H9 (cell line): ENCODE measurements at regions not wholly inside any gene's neighbourhood (a gene's known extent, or its start where the extent isn't known, plus 50 kb on each side); places are given as distances from the start of the nearest gene placed in this dataset.

Experiments
- DNase-seq: peaks from one replicate; pipeline ENCODE4 v3.0.0-alpha.2; 2017
- H2AFZ ChIP-seq: one replicate; pipeline ENCODE4 v1.6.1; 2013; ENCODE audit warnings: mild to moderate bottlenecking, low read length, control low read depth, moderate library complexity
- H2AK5ac ChIP-seq: 2 replicates; pipeline ENCODE4 v1.6.1; 2013; ENCODE audit warnings: low read length, control low read depth, mixed read lengths; ENCODE audit not compliant: insufficient read length
- H2BK120ac ChIP-seq: one replicate; pipeline ENCODE4 v1.6.1; 2013; ENCODE audit warnings: low read depth, mild to moderate bottlenecking, low read length, control low read depth, inconsistent platforms; ENCODE audit not compliant: poor library complexity, severe bottlenecking
- H2BK12ac ChIP-seq: 2 replicates; pipeline ENCODE4 v1.6.1; 2013; ENCODE audit warnings: low read length, control low read depth, mixed read lengths, low read depth; ENCODE audit not compliant: insufficient read length
- H2BK15ac ChIP-seq: 2 replicates; pipeline ENCODE4 v1.6.1; 2013; ENCODE audit warnings: low read depth, low read length, control low read depth
- H2BK20ac ChIP-seq: one replicate; pipeline ENCODE4 v1.6.1; 2013; ENCODE audit warnings: low read depth, mild to moderate bottlenecking, low read length, control low read depth, inconsistent platforms; ENCODE audit not compliant: poor library complexity, severe bottlenecking
- H2BK5ac ChIP-seq: 2 replicates; pipeline ENCODE4 v1.6.1; 2013; ENCODE audit warnings: low read length, control low read depth, mixed read lengths; ENCODE audit not compliant: insufficient read length
- H3K14ac ChIP-seq: 2 replicates; pipeline ENCODE4 v1.6.1; 2013; ENCODE audit warnings: low read length, control low read depth; ENCODE audit not compliant: insufficient read depth
- H3K18ac ChIP-seq: 2 replicates; pipeline ENCODE4 v1.6.1; 2013; ENCODE audit warnings: low read depth, mild to moderate bottlenecking, mixed read lengths, low read length, control low read depth; ENCODE audit not compliant: insufficient read length
- H3K23ac ChIP-seq: 2 replicates; pipeline ENCODE4 v1.6.1; 2013; ENCODE audit warnings: low read length, control low read depth, mixed read lengths, low read depth; ENCODE audit not compliant: insufficient read length
- H3K23me2 ChIP-seq: 2 replicates; pipeline ENCODE4 v1.6.1; 2013; ENCODE audit warnings: low read depth, mild to moderate bottlenecking, mixed read lengths, low read length, control low read depth; ENCODE audit not compliant: insufficient read length, poor library complexity, severe bottlenecking
- H3K27ac ChIP-seq: 2 replicates; pipeline ENCODE4 v1.5.1; 2013; ENCODE audit warnings: low read length, control low read depth, mixed read lengths, low read depth; ENCODE audit not compliant: insufficient read length
- H3K27me3 ChIP-seq: 2 replicates; pipeline ENCODE4 v1.6.1; 2013; ENCODE audit warnings: low read length, control low read depth, inconsistent platforms; ENCODE audit not compliant: insufficient read depth
- H3K4ac ChIP-seq: 2 replicates; pipeline ENCODE4 v1.6.1; 2013; ENCODE audit warnings: low read depth, mild to moderate bottlenecking, control low read depth, inconsistent platforms, low read length, moderate library complexity
- H3K4me1 ChIP-seq: 2 replicates; pipeline ENCODE4 v1.6.1; 2013; ENCODE audit warnings: low read length, control low read depth, inconsistent platforms; ENCODE audit not compliant: insufficient read depth
- H3K4me2 ChIP-seq: 2 replicates; pipeline ENCODE4 v1.6.1; 2013; ENCODE audit warnings: low read length, control low read depth, mixed read lengths; ENCODE audit not compliant: insufficient read length, insufficient read depth
- H3K56ac ChIP-seq: 2 replicates; pipeline ENCODE4 v1.6.1; 2013; ENCODE audit warnings: low read depth, mild to moderate bottlenecking, mixed read lengths, low read length, control low read depth; ENCODE audit not compliant: insufficient read length
- H3K79me1 ChIP-seq: 2 replicates; pipeline ENCODE4 v1.6.1; 2013; ENCODE audit warnings: low read depth, mild to moderate bottlenecking, moderate library complexity, low read length, control low read depth, inconsistent platforms; ENCODE audit not compliant: insufficient read depth, poor library complexity, severe bottlenecking
- H3K79me2 ChIP-seq: 2 replicates; pipeline ENCODE4 v1.6.1; 2013; ENCODE audit warnings: low read length, control low read depth, inconsistent platforms; ENCODE audit not compliant: insufficient read depth
- H3K9ac ChIP-seq: 2 replicates; pipeline ENCODE4 v1.6.1; 2013; ENCODE audit warnings: low read length, control low read depth, mixed read lengths; ENCODE audit not compliant: insufficient read length; ENCODE audit errors: extremely low read depth
- H3K9me3 ChIP-seq: one replicate; pipeline ENCODE4 v1.6.1; 2013; ENCODE audit warnings: low read depth, low read length, inconsistent platforms; ENCODE audit not compliant: control insufficient read depth
- H3T11ph ChIP-seq: one replicate; pipeline ENCODE4 v1.6.1; 2013; ENCODE audit warnings: mild to moderate bottlenecking, low read length, control low read depth, inconsistent platforms
- H4K20me1 ChIP-seq: one replicate; pipeline ENCODE4 v1.6.1; 2013; ENCODE audit not compliant: control insufficient read depth, insufficient read length, insufficient read depth
- H4K5ac ChIP-seq: 2 replicates; pipeline ENCODE4 v1.6.1; 2013; ENCODE audit warnings: low read depth, mild to moderate bottlenecking, mixed read lengths, low read length, control low read depth; ENCODE audit not compliant: insufficient read length
- H4K8ac ChIP-seq: replicated peaks from 2 replicates; pipeline ENCODE4 v1.6.1; 2013; ENCODE audit warnings: low read length, control low read depth, mixed read lengths, low read depth; ENCODE audit not compliant: insufficient read length
- H4K91ac ChIP-seq: 2 replicates; pipeline ENCODE4 v1.6.1; 2013; ENCODE audit warnings: low read depth, mild to moderate bottlenecking, moderate library complexity, mixed read lengths, low read length, control low read depth; ENCODE audit not compliant: insufficient read length
- H3K27ac Mint-ChIP-seq, 3 experiments: 2 replicates in 2 of 3; 3 replicates in 1 of 3; pipeline ENCODE4 v1.8.0; 2020 to 2021; ENCODE audit warnings: mixed read lengths in 3 of 3, mild to moderate bottlenecking in 1 of 3, moderate library complexity in 1 of 3
- H3K27me3 Mint-ChIP-seq: 2 replicates; pipeline ENCODE4 v1.8.0; 2021; ENCODE audit warnings: low read depth, mild to moderate bottlenecking, moderate library complexity, mixed read lengths
- H3K36me3 Mint-ChIP-seq, 3 experiments: 2 replicates in 2 of 3; 3 replicates in 1 of 3; pipeline ENCODE4 v1.8.0; 2020 to 2021; ENCODE audit warnings: low read depth in 3 of 3, mixed read lengths in 3 of 3; ENCODE audit not compliant: insufficient read depth in 1 of 3
- H3K4me1 Mint-ChIP-seq, 2 experiments: 2 replicates each; pipeline ENCODE4 v1.8.0; 2020; ENCODE audit warnings: mixed read lengths in 2 of 2
- H3K4me3 Mint-ChIP-seq, 2 experiments: 2 replicates in 1 of 2; 3 replicates in 1 of 2; pipeline ENCODE4 v1.8.0; 2020 to 2021; ENCODE audit warnings: mild to moderate bottlenecking in 2 of 2, mixed read lengths in 2 of 2, moderate library complexity in 1 of 2
- H3K9me3 Mint-ChIP-seq, 2 experiments: 2 replicates in 1 of 2; 3 replicates in 1 of 2; pipeline ENCODE4 v1.8.0; 2020; ENCODE audit warnings: mild to moderate bottlenecking in 2 of 2, mixed read lengths in 2 of 2, moderate library complexity in 1 of 2
- TF ChIP-seq, protein P1 (sequence below): fragments of 200-600 bp; sonication (generic); conservative IDR thresholded peaks from 3 replicates; pipeline ENCODE4 v1.8.0; 2021; ENCODE audit warnings: antibody characterized with exemption, mild to moderate bottlenecking

- no peaks in the 10 kb centered on the region for H3K79me1 ChIP-seq
- no peak overlapping the region for H3K56ac ChIP-seq
- H3K27ac Mint-ChIP-seq = no peak overlapping the region
- no peak overlapping the region for H4K8ac ChIP-seq
- peaks cover 15 to 16% of the 10 kb centered on the region in 2 experiments; a peak in 4 of 5 replicates for H3K9me3 Mint-ChIP-seq
- H3K18ac ChIP-seq = no peak overlapping the region
- H3K14ac ChIP-seq = no peak overlapping the region
- H3K4me1 Mint-ChIP-seq = no peaks in the 10 kb centered on the region
- H2AFZ ChIP-seq = no peak overlapping the region
- H2BK15ac ChIP-seq = no peak overlapping the region
- DNase-seq = no peak
- no peaks in the 10 kb centered on the region for H3K27me3 ChIP-seq
- H3K9ac ChIP-seq = no peak overlapping the region
- H2BK12ac ChIP-seq = no peak overlapping the region
- no peaks in the 10 kb centered on the region for H3K27me3 Mint-ChIP-seq
- H2BK20ac ChIP-seq = no peak overlapping the region
- H3K4me1 ChIP-seq = no peaks in the 10 kb centered on the region
- TF ChIP-seq, protein P1, sequence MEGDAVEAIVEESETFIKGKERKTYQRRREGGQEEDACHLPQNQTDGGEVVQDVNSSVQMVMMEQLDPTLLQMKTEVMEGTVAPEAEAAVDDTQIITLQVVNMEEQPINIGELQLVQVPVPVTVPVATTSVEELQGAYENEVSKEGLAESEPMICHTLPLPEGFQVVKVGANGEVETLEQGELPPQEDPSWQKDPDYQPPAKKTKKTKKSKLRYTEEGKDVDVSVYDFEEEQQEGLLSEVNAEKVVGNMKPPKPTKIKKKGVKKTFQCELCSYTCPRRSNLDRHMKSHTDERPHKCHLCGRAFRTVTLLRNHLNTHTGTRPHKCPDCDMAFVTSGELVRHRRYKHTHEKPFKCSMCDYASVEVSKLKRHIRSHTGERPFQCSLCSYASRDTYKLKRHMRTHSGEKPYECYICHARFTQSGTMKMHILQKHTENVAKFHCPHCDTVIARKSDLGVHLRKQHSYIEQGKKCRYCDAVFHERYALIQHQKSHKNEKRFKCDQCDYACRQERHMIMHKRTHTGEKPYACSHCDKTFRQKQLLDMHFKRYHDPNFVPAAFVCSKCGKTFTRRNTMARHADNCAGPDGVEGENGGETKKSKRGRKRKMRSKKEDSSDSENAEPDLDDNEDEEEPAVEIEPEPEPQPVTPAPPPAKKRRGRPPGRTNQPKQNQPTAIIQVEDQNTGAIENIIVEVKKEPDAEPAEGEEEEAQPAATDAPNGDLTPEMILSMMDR = no peak
- H4K91ac ChIP-seq = no peak overlapping the region
- no peak overlapping the region for H3K23ac ChIP-seq
- no peaks in the 10 kb centered on the region for H3K9me3 ChIP-seq
- H3K4me2 ChIP-seq = no peak overlapping the region
- no peak overlapping the region for H2BK5ac ChIP-seq
- no peak overlapping the region for H3K27ac ChIP-seq
- H3K4me3 Mint-ChIP-seq = no peak overlapping the region
- no peak overlapping the region for H2AK5ac ChIP-seq
- no peaks in the 10 kb centered on the region for H4K20me1 ChIP-seq
- no peak overlapping the region for H4K5ac ChIP-seq
- no peaks in the 10 kb centered on the region for H3K79me2 ChIP-seq
- H2BK120ac ChIP-seq = no peak overlapping the region
- H3K36me3 Mint-ChIP-seq = peaks cover 0 to 11% (median 4%) of the 10 kb centered on the region in 3 experiments; a peak in 2 of 7 replicates
- H3T11ph ChIP-seq = no peak overlapping the region
- H3K23me2 ChIP-seq = no peaks in the 10 kb centered on the region
- no peak overlapping the region for H3K4ac ChIP-seq
These were observed 284.5 kb upstream of the CHRNA7 start for GRCh38 chr15:31745841-31746240.
